Ascending aorta (tissue), 2 donors: ENCODE measurements at regions not wholly inside any gene's neighbourhood (a gene's known extent, or its start where the extent isn't known, plus 50 kb on each side); places are given as distances from the start of the nearest gene placed in this dataset.

Experiments used
- DNase-seq, 2 donors: peaks; one replicate each; pipeline ENCODE4 v3.0.0-alpha.2; 2019; ENCODE audit warnings: low spot score in 2 of 2
- H3K27ac ChIP-seq, 2 donors: fragments of 200-600 bp; sonication (generic); one replicate each; pipeline ENCODE4 v1.5.1; 2016 to 2017; ENCODE audit warnings: mild to moderate bottlenecking in 1 of 2
- H3K27me3 ChIP-seq: fragments of 200-600 bp; sonication (generic); one replicate; pipeline ENCODE4 v1.5.1; 2017
- H3K36me3 ChIP-seq, 2 donors: fragments of 200-600 bp; sonication (generic); one replicate each; pipeline ENCODE4 v1.5.1; 2016
- H3K4me1 ChIP-seq, 2 donors: fragments of 200-600 bp; sonication (generic); one replicate each; pipeline ENCODE4 v1.5.1; 2016 to 2017; ENCODE audit warnings: mild to moderate bottlenecking in 1 of 2
- H3K4me3 ChIP-seq, 2 donors: fragments of 200-600 bp; sonication (generic); one replicate each; pipeline ENCODE4 v1.5.1; 2016 to 2017; ENCODE audit warnings: mild to moderate bottlenecking in 1 of 2
- H3K9me3 ChIP-seq, 2 donors: fragments of 200-600 bp; sonication (generic); one replicate each; pipeline ENCODE4 v1.5.1; 2016
- CTCF ChIP-seq, 3 experiments: fragments of 200-600 bp in 2 of 3; fragments of 450-650 bp in 1 of 3; sonication (generic) in 2 of 3; IDR thresholded peaks; one replicate each; pipeline ENCODE4 v1.5.1; 2016 to 2019; ENCODE audit warnings: antibody characterized with exemption in 3 of 3, mild to moderate bottlenecking in 1 of 3, moderate library complexity in 1 of 3
- intact Hi-C: fragments of 100-400 bp; cut with DNase I; formaldehyde crosslinking; loops from one replicate; pipeline ENCODE4 v1.15.1; 2023

GRCh38 chr10:62560201-62560819 lies 186.1 kb downstream of the ZNF365 start:
- intact Hi-C loops = no loop called here
- Histone ChIP-seq H3K27ac (no peak overlapping the region), H3K9me3 (no peaks in the 10 kb centered on the region), H3K4me1 (peaks cover 0 to 3% of the 10 kb centered on the region in 2 donors), H3K36me3 (no peaks in the 10 kb centered on the region), H3K27me3 (no peaks in the 10 kb centered on the region), H3K4me3 (no peak overlapping the region)
- no peak for TF ChIP-seq CTCF (IDR thresholded peaks at IDR 0.05)
- peak in 1 of 2 donors; percentile 65 for DNase-seq

GRCh38 chr10:62561151-62561550 lies 187.0 kb downstream of the ZNF365 start:
- no peaks in the 10 kb centered on the region for H3K9me3 ChIP-seq
- no peak overlapping the region for H3K27ac ChIP-seq
- no peak overlapping the region for H3K4me3 ChIP-seq
- no peak for TF ChIP-seq CTCF (IDR thresholded peaks at IDR 0.05)
- DNase-seq = no peak
- no peaks in the 10 kb centered on the region for H3K36me3 ChIP-seq
- H3K4me1 ChIP-seq = peaks cover 0 to 3% of the 10 kb centered on the region in 2 donors
- intact Hi-C loops = no loop called here
- H3K27me3 ChIP-seq = no peaks in the 10 kb centered on the region

- no peak for TF ChIP-seq CTCF (IDR thresholded peaks at IDR 0.05)
- no peaks in the 10 kb centered on the region for H3K27me3 ChIP-seq
- intact Hi-C loops = no loop called here
- peaks cover 0 to 3% of the 10 kb centered on the region in 2 donors for H3K4me1 ChIP-seq
- no peak for DNase-seq
- H3K9me3 ChIP-seq = no peaks in the 10 kb centered on the region
- no peaks in the 10 kb centered on the region for H3K36me3 ChIP-seq
- H3K27ac ChIP-seq = no peak overlapping the region
- H3K4me3 ChIP-seq = no peak overlapping the region
Measured at GRCh38 chr10:62562101-62562500, 187.9 kb downstream of the ZNF365 start.

- no peak for TF ChIP-seq CTCF (IDR thresholded peaks at IDR 0.05)
- intact Hi-C loops = no loop called here
- H3K27ac ChIP-seq = no peak overlapping the region
Measured at GRCh38 chr10:62562795-62563194, 188.6 kb downstream of the ZNF365 start.

GRCh38 chr10:62573929-62574328 lies 199.8 kb downstream of the ZNF365 start:
- no peak for TF ChIP-seq CTCF (IDR thresholded peaks at IDR 0.05)
- DNase-seq = no peak
- H3K36me3 ChIP-seq = no peaks in the 10 kb centered on the region
- H3K4me1 ChIP-seq = no peaks in the 10 kb centered on the region
- H3K27ac ChIP-seq = no peak overlapping the region
- no peaks in the 10 kb centered on the region for H3K27me3 ChIP-seq
- no peaks in the 10 kb centered on the region for H3K9me3 ChIP-seq
- intact Hi-C loops = no loop called here
- no peak overlapping the region for H3K4me3 ChIP-seq

More at GRCh38 chr10:62562795-62563194, 188.6 kb downstream of the ZNF365 start:
- Histone ChIP-seq H3K4me3 (no peak overlapping the region), H3K36me3 (no peaks in the 10 kb centered on the region), H3K4me1 (peaks cover 0 to 3% of the 10 kb centered on the region in 2 donors), H3K27me3 (no peaks in the 10 kb centered on the region), H3K9me3 (no peaks in the 10 kb centered on the region)
- DNase-seq = no peak

DNA sequence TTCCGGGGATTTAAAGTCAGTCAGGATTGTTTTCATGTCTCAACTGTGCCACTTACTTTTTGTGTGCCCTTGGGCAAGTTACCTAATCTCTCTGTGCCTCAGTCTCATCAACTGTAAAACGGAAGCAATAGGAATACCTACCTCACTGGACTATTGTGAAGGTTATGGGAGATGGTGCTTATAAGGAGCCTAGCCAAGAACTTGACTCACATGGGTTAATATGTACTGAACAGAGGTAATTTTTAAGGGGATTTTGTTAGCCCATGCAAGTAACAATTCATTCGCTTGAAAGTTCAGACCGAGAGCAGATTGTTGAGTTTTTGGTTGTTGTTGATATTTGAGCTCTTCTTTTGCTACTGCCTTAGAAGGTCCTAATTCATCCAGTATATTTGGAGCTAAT lies 202.9 kb downstream of the ZNF365 start:
- intact Hi-C loops = no loop called here
- no peak for TF ChIP-seq CTCF (IDR thresholded peaks at IDR 0.05)
- no peak for DNase-seq

More for the DNA sequence above, 202.9 kb downstream of the ZNF365 start:
- H3K9me3 ChIP-seq = no peaks in the 10 kb centered on the region
- no peak overlapping the region for H3K27ac ChIP-seq
- no peaks in the 10 kb centered on the region for H3K27me3 ChIP-seq
- no peaks in the 10 kb centered on the region for H3K4me1 ChIP-seq
- no peak overlapping the region for H3K4me3 ChIP-seq
- no peaks in the 10 kb centered on the region for H3K36me3 ChIP-seq
